IPS-20b (cell line): ENCODE measurements at regions not wholly inside any gene's neighbourhood (a gene's known extent, or its start where the extent isn't known, plus 50 kb on each side); places are given as distances from the start of the nearest gene placed in this dataset.
"Not testable (repeated sequence)": the region's sequence is repeated elsewhere in the genome, so short reads cannot be mapped to it uniquely, and the experiment has no call there.

Experiments
- H3K27ac ChIP-seq: one replicate; pipeline ENCODE4 v1.5.1; 2013; ENCODE audit warnings: low read length
- H3K27me3 ChIP-seq: 2 replicates; pipeline ENCODE4 v1.6.1; 2013; ENCODE audit warnings: mild to moderate bottlenecking, low read length, inconsistent platforms; ENCODE audit not compliant: insufficient read depth
- H3K36me3 ChIP-seq: 2 replicates; pipeline ENCODE4 v1.6.1; 2013; ENCODE audit warnings: low read depth, mild to moderate bottlenecking, inconsistent platforms, low read length, moderate library complexity; ENCODE audit not compliant: insufficient read depth
- H3K4me1 ChIP-seq: 2 replicates; pipeline ENCODE4 v1.6.1; 2013; ENCODE audit warnings: mild to moderate bottlenecking, control low read depth, inconsistent platforms, low read length, moderate library complexity; ENCODE audit not compliant: insufficient read depth
- H3K4me3 ChIP-seq: 2 replicates; pipeline ENCODE4 v1.5.1; 2013; ENCODE audit warnings: mild to moderate bottlenecking, low read length, inconsistent platforms
- H3K9ac ChIP-seq: 2 replicates; pipeline ENCODE4 v1.6.1; 2013; ENCODE audit warnings: low read depth, mild to moderate bottlenecking, inconsistent platforms, low read length, moderate library complexity
- H3K9me3 ChIP-seq: 2 replicates; pipeline ENCODE4 v1.6.1; 2013; ENCODE audit warnings: mild to moderate bottlenecking, low read depth, low read length, inconsistent platforms; ENCODE audit not compliant: insufficient read depth

- no peak overlapping the region for H3K9ac ChIP-seq
- no peaks in the 10 kb centered on the region for H3K4me1 ChIP-seq
These were observed 100.4 kb upstream of the NDN start for GRCh38 chr15:23787346-23788105.

DNA sequence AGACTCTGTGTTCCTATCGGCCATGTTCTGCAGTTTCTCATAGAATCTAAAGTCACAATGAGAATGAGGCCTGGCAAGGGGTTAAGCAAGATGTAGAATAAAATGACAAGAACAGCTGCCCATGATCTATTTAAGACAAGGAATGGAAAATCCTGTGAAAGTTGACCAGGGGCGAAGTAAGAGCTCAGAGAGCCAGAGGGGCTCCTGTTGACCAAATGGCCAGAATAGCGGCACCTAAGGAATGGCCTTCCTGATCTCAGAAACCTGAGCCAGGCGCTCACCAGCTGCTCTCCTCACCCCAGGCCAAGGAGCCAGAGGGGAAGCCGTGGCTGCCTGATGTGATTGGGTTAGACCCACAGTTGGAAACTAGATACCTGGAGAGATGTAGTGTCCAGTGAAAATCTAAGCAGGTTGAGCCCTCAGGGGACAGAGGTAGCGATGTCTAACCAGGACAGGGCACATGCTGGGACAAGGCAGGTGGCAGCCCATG is 106.1 kb upstream of the NDN start:
- H3K9ac ChIP-seq, result no peak overlapping the region
- no peaks in the 10 kb centered on the region for H3K4me1 ChIP-seq
- no peak overlapping the region for H3K27ac ChIP-seq
- H3K27me3 ChIP-seq, result no peaks in the 10 kb centered on the region
- peaks cover 54% of the 10 kb centered on the region for H3K9me3 ChIP-seq
- no peaks in the 10 kb centered on the region for H3K36me3 ChIP-seq
- no peak overlapping the region for H3K4me3 ChIP-seq

More at GRCh38 chr15:23787346-23788105, 100.4 kb upstream of the NDN start:
- Histone ChIP-seq H3K9me3 (peaks cover 53% of the 10 kb centered on the region), H3K36me3 (no peaks in the 10 kb centered on the region), H3K4me3 (no peak overlapping the region), H3K27ac (no peak overlapping the region), H3K27me3 (no peaks in the 10 kb centered on the region)

DNA sequence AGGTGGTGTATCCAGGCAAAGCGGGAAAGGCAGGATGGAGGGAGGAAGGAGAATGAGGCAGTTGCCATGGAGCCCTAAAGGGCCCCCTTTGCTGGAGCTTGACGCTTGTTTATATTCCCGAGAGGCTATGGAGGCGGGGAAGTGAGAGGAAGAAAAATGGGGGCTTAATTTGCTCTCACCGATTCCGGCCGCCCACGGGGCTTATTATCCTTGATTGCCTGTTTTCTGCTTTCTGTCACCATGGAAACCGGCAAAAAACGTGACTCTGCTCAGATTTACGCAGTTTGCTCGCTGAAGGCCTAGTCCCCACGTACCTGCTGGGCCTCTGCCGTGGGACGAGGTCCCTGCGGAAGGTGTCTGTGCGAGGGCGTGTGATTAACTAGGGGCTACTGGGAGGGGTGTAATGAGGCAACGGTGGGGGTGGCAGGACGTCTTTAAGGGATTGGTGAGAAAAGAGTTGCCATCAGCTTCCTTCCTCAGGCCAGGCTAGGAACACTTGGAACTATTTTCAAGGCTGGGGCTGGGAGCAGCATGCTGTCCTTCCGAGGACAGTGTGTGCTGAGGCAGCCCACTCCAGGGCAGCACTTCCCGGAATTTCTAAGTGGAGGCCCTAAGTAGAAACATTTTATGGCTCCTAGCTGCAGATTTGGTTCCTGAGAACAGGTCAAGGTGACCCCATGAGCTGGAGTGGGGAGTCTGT is 110.8 kb upstream of the NDN start:
- Histone ChIP-seq H3K27ac (no peak overlapping the region), H3K36me3 (no peaks in the 10 kb centered on the region), H3K4me3 (no peak overlapping the region), H3K9me3 (peaks cover 56% of the 10 kb centered on the region), H3K4me1 (no peaks in the 10 kb centered on the region), H3K9ac (no peak overlapping the region), H3K27me3 (no peaks in the 10 kb centered on the region)

DNA sequence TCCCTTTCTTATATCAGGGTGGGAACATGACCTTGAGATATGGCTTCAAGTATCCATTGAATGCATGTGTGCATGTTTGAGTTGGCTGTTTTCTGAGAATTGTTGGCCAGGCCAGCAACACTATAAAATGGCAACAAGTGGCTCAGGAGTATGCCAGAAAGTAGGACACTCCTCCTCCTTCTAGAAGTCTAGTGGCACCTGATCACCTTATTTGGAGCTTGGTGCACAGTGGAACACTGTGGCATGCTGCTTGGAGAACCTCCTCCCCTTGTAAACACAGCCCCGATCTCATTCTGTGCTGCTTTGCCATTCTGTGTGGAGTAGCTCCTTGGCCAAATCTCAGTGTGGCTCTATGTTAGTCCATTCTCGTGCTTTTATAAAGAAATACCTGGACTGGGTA is 114.8 kb upstream of the NDN start:
- peaks cover 38% of the 10 kb centered on the region for H3K9me3 ChIP-seq
- no peak overlapping the region for H3K9ac ChIP-seq

GRCh38 chr15:23802896-23803435 is 115.9 kb upstream of the NDN start:
- H3K9ac ChIP-seq, H3K27ac ChIP-seq, H3K27me3 ChIP-seq, H3K4me3 ChIP-seq, H3K36me3 ChIP-seq, H3K4me1 ChIP-seq: not testable (repeated sequence)
- peaks cover 39% of the 10 kb centered on the region for H3K9me3 ChIP-seq

More for the DNA sequence above, 114.8 kb upstream of the NDN start:
- no peak overlapping the region for H3K27ac ChIP-seq
- H3K27me3 ChIP-seq, result no peaks in the 10 kb centered on the region
- no peaks in the 10 kb centered on the region for H3K36me3 ChIP-seq
- no peak overlapping the region for H3K4me3 ChIP-seq
- H3K4me1 ChIP-seq, result no peaks in the 10 kb centered on the region

GRCh38 chr15:23806980-23807379 is 119.9 kb upstream of the NDN start:
- Histone ChIP-seq H3K27me3 (no peaks in the 10 kb centered on the region), H3K4me1 (no peaks in the 10 kb centered on the region), H3K27ac (no peak overlapping the region), H3K9me3 (peaks cover 51% of the 10 kb centered on the region), H3K36me3 (no peaks in the 10 kb centered on the region), H3K4me3 (no peak overlapping the region), H3K9ac (no peak overlapping the region)

- Histone ChIP-seq H3K27ac (no peak overlapping the region), H3K4me3 (no peak overlapping the region), H3K9ac (no peak overlapping the region), H3K36me3 (no peaks in the 10 kb centered on the region), H3K4me1 (no peaks in the 10 kb centered on the region), H3K9me3 (peaks cover 41% of the 10 kb centered on the region), H3K27me3 (no peaks in the 10 kb centered on the region)
These were observed 136.4 kb upstream of the NDN start for GRCh38 chr15:23823508-23823907.

GRCh38 chr15:23828786-23829185 is 141.7 kb upstream of the NDN start:
- no peaks in the 10 kb centered on the region for H3K4me1 ChIP-seq
- no peak overlapping the region for H3K9ac ChIP-seq
- H3K36me3 ChIP-seq, result no peaks in the 10 kb centered on the region
- H3K9me3 ChIP-seq, result peaks cover 58% of the 10 kb centered on the region
- H3K27me3 ChIP-seq, result no peaks in the 10 kb centered on the region
- H3K27ac ChIP-seq, result no peak overlapping the region
- no peak overlapping the region for H3K4me3 ChIP-seq

DNA sequence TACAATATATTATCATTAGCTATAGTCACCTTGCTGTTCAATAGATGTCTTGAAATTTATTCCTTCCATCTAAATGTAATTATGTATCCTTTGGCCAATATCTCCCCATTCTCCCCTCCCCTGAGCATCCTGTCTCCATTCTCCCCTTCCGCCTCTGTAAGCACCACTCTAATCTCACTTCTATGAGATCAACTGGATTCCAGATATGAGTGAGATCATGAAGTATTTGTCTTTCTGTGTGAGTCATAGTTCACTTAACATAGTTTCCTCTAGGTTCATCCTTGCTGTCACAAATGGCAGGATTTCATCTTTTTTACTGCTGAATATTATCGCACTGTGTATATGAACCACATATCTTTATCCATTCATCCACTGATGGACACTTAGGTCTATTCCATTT is 148.8 kb upstream of the NDN start:
- Histone ChIP-seq H3K36me3 (no peaks in the 10 kb centered on the region), H3K4me1 (no peaks in the 10 kb centered on the region), H3K4me3 (no peak overlapping the region), H3K27ac (no peak overlapping the region), H3K9ac (no peak overlapping the region), H3K27me3 (no peaks in the 10 kb centered on the region), H3K9me3 (peaks cover 49% of the 10 kb centered on the region)

- Histone ChIP-seq H3K9ac (no peak overlapping the region), H3K4me3 (no peak overlapping the region), H3K27me3 (no peaks in the 10 kb centered on the region), H3K36me3 (no peaks in the 10 kb centered on the region), H3K9me3 (peaks cover 45% of the 10 kb centered on the region), H3K4me1 (no peaks in the 10 kb centered on the region), H3K27ac (no peak overlapping the region)
These were observed 152.9 kb upstream of the NDN start for GRCh38 chr15:23839893-23840474.

GRCh38 chr15:23846218-23846617 is 159.1 kb upstream of the NDN start:
- H3K36me3 ChIP-seq, result no peaks in the 10 kb centered on the region
- no peak overlapping the region for H3K4me3 ChIP-seq
- no peaks in the 10 kb centered on the region for H3K4me1 ChIP-seq
- peaks cover 42% of the 10 kb centered on the region for H3K9me3 ChIP-seq
- no peaks in the 10 kb centered on the region for H3K27me3 ChIP-seq
- H3K9ac ChIP-seq, result no peak overlapping the region
- H3K27ac ChIP-seq, result no peak overlapping the region
